ENCODE measurements at regions not wholly inside any gene's neighbourhood (a gene's known extent, or its start where the extent isn't known, plus 50 kb on each side); places are given as distances from the start of the nearest gene placed in this dataset.
A peak's percentile ranks its signal among the peaks of the same experiment; 100 is the strongest.
"Not testable (repeated sequence)": the region's sequence is repeated elsewhere in the genome, so short reads cannot be mapped to it uniquely, and the experiment has no call there.

DNA sequence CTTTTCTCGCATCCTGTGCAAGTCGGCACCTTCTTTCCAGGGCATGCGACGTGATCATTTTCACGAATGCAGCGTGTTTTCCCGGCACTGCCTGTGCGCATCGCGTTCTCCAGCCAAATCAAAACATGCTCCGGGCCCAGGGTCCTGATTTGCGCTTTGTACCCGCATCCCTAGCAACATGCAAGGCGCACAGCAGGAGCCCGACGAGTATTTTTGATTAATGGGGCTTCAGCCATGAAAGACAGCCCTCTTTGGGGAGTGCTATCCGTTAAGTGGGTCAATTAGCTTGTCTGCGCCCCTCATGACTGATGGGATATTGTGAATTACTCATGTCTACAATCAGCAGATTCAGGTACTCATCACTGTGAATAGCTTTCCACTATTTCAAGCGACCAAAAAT is 243.3 kb upstream of the RNF32 start:
- Histone ChIP-seq H3K4me1 (no peaks in the 10 kb centered on the region), H3K4me3 (no peak overlapping the region), H3K36me3 (no peaks in the 10 kb centered on the region), H3K27ac (no peak overlapping the region), H3K9me3 (replicated peaks) (no peaks in the 10 kb centered on the region), H3K27me3 (peaks cover 11% of the 10 kb centered on the region; the same call in 1 of the 2 replicates)
- no peak for DNase-seq

DNA sequence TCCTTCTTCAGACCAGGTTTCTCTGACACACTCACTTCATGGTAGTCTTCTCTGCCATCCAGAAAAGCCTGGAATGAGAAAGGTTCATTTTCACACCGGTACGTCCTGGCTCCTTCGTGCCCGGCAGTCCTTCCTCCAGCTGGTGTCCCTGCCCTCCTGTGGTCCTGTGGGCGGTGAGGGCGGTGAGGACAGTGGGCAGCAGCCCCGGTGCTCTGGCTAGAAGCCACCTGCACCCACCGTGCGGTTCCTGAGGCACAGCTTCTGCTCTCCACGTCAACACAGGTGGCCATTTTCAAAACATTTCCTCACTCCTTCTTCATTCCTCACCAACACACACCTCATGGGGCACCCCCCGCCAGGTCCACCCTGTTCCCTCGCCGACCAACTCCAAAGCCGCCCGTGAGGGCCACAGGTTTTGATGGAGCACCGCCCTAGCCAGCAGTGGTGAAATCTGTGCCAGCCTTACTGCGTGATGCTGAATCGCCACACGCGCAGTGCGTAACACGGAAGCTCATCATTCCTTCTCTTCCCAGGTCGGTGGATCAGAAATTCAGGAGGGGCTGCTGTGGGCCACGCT is 251.4 kb upstream of the RNF32 start:
- Histone ChIP-seq H3K4me1 (no peaks in the 10 kb centered on the region), H3K27me3 (peaks cover 18% of the 10 kb centered on the region; the same call in 1 of the 2 replicates), H3K9me3 (replicated peaks) (no peaks in the 10 kb centered on the region), H3K4me3 (no peak overlapping the region), H3K36me3 (no peaks in the 10 kb centered on the region), H3K27ac (no peak overlapping the region)
- no peak for DNase-seq

DNA sequence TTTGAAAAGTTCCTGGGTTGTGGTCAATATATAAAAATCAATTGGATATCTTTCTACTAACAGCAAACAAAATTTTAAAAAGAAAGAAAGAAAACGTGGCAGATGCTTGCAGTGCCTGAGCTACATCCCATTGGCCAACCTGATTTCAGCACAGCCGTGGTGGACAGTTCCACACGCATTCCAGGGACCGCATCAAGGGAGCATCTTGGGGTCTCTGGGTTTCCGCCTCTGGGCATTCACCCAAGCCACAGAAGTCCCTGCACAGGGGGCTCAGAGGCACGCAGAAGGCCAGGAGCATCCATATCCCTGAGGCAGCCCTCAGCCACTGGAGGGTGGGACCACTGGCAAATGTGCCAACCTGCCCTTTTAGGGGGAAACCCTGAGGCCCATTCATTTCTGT is 254.5 kb upstream of the RNF32 start:
- H3K27ac ChIP-seq = no peak overlapping the region
- H3K9me3 ChIP-seq (replicated peaks) = no peaks in the 10 kb centered on the region
- peak; percentile 35 to 59 for DNase-seq

DNA sequence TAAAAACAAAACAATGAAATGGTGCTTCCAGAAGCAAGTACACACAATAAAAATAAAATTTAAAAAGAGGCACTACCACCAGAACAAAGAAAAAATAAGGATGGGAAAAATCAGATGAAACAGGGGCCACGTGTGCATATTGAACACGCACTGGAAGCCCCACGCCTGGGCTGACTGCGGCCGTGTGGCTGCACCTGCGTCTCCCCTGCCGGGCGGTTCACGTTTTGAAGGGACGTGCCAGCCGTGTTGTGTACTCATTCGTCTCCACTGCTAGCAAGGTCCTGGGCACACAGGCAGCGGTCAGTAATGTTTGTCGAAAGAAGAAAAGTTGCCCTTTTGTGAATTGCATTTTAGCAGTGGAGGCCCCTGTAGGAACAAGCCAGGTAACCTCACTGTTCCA is 255.9 kb upstream of the RNF32 start:
- DNase-seq = no peak
- no peaks in the 10 kb centered on the region for H3K9me3 ChIP-seq (replicated peaks)
- peaks cover 43% of the 10 kb centered on the region for H3K27me3 ChIP-seq
- no peak overlapping the region for H3K4me3 ChIP-seq
- H3K36me3 ChIP-seq = no peaks in the 10 kb centered on the region
- no peaks in the 10 kb centered on the region for H3K4me1 ChIP-seq
- no peak overlapping the region for H3K27ac ChIP-seq

More for the DNA sequence above, 254.5 kb upstream of the RNF32 start:
- Histone ChIP-seq H3K4me3 (no peak overlapping the region), H3K4me1 (no peaks in the 10 kb centered on the region), H3K27me3 (peaks cover 43% of the 10 kb centered on the region), H3K36me3 (no peaks in the 10 kb centered on the region)

DNA sequence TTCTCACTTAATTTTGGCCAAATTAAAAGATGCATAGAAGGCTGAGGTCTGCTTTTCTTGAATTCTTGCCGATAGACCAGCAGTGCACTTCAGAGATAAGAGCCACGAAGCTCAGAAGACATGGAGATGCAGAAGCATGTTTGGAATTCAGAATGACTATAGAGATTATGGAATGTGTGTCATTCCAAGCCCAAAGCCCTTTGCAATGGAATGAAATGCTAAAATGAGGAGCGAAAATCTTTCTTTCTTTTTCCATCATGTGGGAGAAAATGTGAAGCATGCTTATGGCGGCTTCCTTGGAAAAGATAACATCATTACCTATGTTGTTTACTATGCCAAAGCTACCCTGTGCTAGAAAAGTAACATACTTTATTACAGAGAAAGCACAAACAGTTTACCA is 257.0 kb upstream of the RNF32 start:
- peaks cover 43% of the 10 kb centered on the region for H3K27me3 ChIP-seq
- H3K27ac ChIP-seq = no peak overlapping the region
- H3K36me3 ChIP-seq = no peaks in the 10 kb centered on the region
- DNase-seq = no peak
- no peak overlapping the region for H3K4me3 ChIP-seq
- no peaks in the 10 kb centered on the region for H3K9me3 ChIP-seq (replicated peaks)
- H3K4me1 ChIP-seq = no peaks in the 10 kb centered on the region

DNA sequence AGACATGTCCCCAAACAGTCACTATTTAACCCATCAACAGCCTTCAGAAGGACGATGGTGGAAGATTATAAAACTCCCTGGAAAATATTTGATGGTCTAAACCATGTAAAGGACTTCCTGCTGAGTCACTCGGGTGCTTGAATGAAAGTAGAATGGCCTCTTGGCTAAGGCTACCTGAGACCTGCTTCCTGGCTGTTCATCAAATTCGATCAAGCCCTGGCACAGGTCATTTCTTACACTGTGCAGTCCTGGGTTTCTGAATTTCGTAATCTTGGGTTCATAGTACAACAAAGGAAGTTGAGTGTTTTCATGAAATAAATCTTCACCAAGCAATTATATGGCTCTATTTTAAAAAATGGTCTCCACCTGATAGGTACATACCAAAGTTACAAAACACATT is 260.3 kb upstream of the RNF32 start:
- Histone ChIP-seq H3K4me3 (no peak overlapping the region), H3K36me3 (no peaks in the 10 kb centered on the region), H3K27me3 (peaks cover 36% of the 10 kb centered on the region), H3K9me3 (replicated peaks) (no peaks in the 10 kb centered on the region), H3K4me1 (no peaks in the 10 kb centered on the region), H3K27ac (no peak overlapping the region)
- no peak for DNase-seq

DNA sequence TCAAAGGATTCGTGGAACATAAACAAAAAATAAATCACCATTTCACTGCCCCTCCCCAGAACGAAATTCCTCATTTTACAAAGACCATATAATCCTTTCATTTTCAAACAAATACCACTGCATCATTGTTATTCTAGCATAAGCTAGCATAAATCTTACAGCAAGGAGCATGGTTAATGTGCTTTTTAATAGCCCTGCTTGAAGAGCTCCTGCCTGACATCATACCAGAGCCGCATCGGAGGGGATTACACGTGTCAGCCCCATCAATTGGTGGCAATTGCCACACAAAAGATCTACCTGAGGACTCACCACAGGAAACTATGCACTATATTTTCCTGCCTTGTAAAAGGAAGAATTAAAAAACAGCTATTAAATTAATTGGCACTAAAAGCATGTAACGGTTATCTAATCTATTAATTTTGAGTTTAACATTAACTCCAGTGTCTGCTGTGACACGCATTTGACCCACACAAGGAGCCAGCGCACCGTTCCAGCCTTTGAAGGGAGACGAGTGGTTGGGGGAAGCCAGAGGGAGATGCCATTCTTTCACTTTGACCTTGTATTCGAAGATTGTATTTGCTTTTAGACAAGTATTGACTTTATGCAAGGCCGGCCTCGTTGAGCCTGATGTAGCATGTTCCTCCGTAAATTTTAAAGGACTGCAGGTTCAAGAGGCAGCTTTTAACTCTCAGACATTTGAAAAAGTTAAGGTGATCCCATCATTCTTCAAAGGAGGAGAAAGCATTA is 261.1 kb upstream of the RNF32 start:
- H3K36me3 ChIP-seq = no peaks in the 10 kb centered on the region
- H3K4me1 ChIP-seq = no peaks in the 10 kb centered on the region
- H3K27ac ChIP-seq = no peak overlapping the region
- H3K9me3 ChIP-seq (replicated peaks) = no peaks in the 10 kb centered on the region
- H3K4me3 ChIP-seq = no peak overlapping the region
- no peak for DNase-seq
- peaks cover 30% of the 10 kb centered on the region for H3K27me3 ChIP-seq

DNA sequence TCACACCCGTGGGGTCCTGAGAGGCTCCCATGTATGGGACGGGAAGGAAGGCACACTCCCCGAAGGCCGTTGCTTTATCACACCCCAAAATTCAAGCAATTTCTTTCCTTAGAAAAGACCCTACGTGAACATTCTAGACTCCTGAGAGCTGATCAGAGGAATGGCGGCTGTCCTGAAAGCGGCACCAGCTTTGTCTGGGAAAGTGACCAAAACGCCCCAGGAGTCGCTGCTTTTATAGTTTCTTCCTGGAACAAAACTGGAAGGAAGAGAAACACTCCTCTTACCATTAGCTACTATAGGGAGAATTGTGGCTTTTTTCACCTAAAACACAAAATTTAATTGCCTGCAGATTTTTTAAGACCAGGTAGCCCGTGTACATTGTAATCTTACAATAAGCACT is 261.8 kb upstream of the RNF32 start:
- H3K27ac ChIP-seq = no peak overlapping the region
- no peaks in the 10 kb centered on the region for H3K4me1 ChIP-seq
- peaks cover 28% of the 10 kb centered on the region for H3K27me3 ChIP-seq
- no peak for DNase-seq
- no peak overlapping the region for H3K4me3 ChIP-seq
- H3K36me3 ChIP-seq = no peaks in the 10 kb centered on the region
- no peaks in the 10 kb centered on the region for H3K9me3 ChIP-seq (replicated peaks)

DNA sequence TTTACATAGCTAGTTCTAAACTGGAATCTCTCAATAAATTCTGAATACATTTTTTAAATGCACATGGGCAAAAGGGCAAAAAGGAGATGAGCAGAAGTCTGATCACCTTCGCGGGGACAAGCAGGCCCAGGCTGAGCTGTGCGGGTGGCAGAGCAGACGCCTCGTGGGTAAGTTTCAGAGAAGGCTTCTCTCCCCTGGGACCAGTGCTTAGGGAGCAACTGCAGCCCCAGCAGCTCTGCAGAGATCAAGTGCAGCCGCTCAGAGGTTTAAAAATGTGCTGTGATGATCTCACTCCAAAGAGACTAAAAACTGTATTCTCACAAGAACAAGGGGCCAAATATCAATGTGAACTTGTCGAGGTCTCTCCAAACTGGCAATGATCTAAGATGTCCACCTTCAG is 264.3 kb upstream of the RNF32 start:
- Histone ChIP-seq H3K9me3 (replicated peaks) (no peaks in the 10 kb centered on the region), H3K27ac (no peak overlapping the region), H3K36me3 (no peaks in the 10 kb centered on the region), H3K4me3 (no peak overlapping the region), H3K27me3 (peaks cover 6% of the 10 kb centered on the region), H3K4me1 (no peaks in the 10 kb centered on the region)
- DNase-seq = peak in 1 of 2 experiments; percentile 28

DNA sequence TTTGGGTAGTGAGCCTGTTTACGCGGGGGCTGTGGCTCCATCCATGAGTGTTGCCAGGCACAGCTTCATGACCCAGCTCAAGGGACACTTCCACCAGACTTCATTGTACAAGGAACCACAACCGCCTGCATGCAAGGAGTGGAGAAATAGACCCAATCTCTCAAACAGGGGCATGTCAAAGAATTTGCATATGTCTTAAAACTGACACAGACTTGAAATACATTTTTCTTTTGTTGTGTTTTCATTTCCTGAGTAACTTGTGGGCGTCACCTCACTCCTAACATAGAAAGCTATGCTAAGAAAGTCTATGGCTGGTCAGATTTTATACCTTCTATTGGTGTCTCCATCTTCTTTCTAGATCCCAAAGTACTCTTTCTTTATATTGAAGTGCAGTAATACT is 266.2 kb upstream of the RNF32 start:
- Histone ChIP-seq H3K4me1 (no peaks in the 10 kb centered on the region), H3K27ac (no peak overlapping the region), H3K36me3 (no peaks in the 10 kb centered on the region), H3K27me3 (no peaks in the 10 kb centered on the region), H3K9me3 (replicated peaks) (no peaks in the 10 kb centered on the region), H3K4me3 (no peak overlapping the region)
- DNase-seq = no peak

DNA sequence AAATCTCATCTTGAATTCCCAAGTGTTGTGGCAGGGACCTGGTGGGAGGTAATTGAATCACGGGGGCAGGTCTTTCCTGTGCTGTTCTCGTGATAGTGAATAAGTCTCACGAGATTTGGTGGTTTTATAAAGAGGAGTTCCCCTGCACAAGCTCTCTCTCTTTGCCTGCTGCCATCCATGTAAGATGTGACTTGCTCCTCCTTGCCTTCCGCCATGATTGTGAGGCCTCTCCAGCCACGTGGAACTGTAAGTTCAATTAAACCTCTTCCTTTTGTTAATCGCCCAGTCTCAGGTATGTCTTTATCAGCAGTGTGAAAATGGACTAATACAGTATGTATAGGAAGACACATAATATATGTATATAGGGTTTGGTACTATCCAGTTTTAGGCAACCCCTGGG is 270.6 kb upstream of the RNF32 start:
- H3K4me1 ChIP-seq; H3K27me3 ChIP-seq; DNase-seq; H3K36me3 ChIP-seq; H3K4me3 ChIP-seq; H3K9me3 ChIP-seq (replicated peaks); H3K27ac ChIP-seq: not testable (repeated sequence)

DNA sequence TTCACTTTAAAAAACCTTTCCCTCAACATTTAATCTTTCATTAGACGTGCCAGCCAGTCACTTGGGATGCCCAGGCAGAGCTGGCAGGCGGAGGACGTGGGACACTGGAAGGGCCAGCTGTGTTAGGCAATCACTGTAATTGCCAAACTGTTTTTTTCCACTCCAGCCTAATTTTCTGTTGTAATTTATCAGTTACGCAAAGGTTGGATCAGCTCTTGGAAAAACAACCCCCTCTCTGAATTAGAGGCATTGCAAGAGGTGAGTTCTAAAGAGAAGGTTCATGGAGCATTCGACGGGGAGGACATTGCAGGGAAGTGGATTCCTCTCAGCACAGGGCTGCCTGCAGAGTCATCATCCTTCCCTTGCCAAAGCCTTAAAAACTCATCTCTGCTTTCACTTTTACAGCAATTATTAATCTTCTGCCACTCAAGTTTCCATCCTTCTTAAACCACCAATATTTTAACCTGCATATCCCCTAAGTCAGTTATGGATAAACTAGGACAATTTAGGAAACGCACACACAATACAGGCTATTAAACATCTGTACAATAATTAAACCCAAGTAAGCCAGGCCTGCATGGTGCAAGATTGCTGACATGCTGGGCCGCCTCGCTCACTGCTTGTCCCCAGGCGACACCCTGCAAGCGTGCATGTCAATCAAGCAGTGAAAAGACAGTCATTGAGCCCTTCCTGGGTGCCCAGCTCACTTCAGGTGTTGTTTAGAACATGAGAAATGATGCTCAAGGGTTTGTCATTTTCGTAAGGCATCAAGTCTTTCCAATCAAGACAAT is 272.3 kb upstream of the RNF32 start:
- no peak overlapping the region for H3K27ac ChIP-seq
- H3K27me3 ChIP-seq = peaks cover 9% of the 10 kb centered on the region; the same call in 1 of the 2 replicates
- no peaks in the 10 kb centered on the region for H3K9me3 ChIP-seq (replicated peaks)
- no peak for DNase-seq
- no peaks in the 10 kb centered on the region for H3K4me1 ChIP-seq
- H3K4me3 ChIP-seq = no peak overlapping the region
- no peaks in the 10 kb centered on the region for H3K36me3 ChIP-seq

DNA sequence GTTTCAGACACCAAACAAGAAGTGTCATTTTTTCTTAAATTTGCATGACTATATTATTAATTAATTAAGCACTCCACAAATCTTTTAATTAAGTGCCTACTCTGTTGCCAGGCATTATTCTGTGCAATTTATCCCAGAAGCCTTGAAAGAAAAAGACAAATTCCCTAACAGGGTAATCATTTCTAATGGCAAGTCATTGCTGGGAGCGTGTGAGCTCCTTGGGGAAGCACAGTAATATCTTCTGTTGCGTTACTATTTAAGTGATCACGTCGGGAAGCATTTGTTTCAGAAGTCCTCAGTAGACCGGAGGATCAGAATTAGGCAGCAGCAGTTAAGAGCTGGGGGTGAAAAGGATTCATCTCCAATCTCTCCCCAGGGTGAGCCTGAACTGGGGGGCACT is 276.8 kb upstream of the RNF32 start:
- no peak overlapping the region for H3K27ac ChIP-seq
- H3K4me3 ChIP-seq = no peak overlapping the region
- H3K27me3 ChIP-seq = peaks cover 43% of the 10 kb centered on the region
- no peaks in the 10 kb centered on the region for H3K36me3 ChIP-seq
- H3K9me3 ChIP-seq (replicated peaks) = no peaks in the 10 kb centered on the region
- H3K4me1 ChIP-seq = no peaks in the 10 kb centered on the region
- no peak for DNase-seq

DNA sequence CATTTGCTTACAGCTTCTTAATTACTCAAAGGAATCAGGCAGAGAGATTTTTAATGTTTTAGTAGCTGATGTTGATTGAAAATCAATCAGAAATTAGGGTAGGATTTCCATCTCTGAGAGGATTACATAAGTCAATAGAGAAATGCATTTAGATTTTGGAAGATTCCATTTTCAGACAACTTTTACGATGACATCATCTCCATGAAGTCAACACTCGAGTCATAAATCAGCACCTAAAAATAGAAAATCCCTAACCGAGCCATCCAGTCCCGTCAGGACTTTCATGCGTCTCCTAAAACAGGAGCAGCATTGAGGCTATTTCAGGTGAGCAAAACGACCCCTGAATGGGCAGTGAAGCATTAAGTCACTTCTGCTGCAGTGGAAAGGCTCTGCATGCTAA is 279.7 kb upstream of the RNF32 start:
- H3K27ac ChIP-seq = no peak overlapping the region
- DNase-seq = no peak

DNA sequence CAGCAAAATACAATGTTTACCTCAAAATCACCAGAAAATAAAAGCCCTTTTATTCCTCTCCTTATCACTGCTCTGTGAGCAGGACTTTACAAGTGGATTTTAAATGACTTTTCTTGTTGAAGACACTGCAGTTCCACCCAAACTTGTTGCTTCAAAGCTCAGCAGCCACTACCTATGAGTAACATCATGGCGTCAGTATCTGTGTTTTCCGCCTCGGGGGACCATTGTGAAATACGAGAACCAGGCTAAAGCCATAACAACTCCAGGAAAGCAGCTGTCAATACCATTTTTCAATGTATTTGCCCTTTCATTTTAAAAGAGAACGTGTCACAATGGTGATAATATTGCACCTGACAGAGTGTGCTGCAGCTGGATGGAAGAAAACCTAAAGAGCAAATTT is 284.0 kb upstream of the RNF32 start:
- no peak overlapping the region for H3K4me3 ChIP-seq
- no peak for DNase-seq
- H3K27ac ChIP-seq = no peak overlapping the region
- no peaks in the 10 kb centered on the region for H3K4me1 ChIP-seq
- H3K27me3 ChIP-seq = peaks cover 42% of the 10 kb centered on the region
- H3K9me3 ChIP-seq (replicated peaks) = no peaks in the 10 kb centered on the region
- no peaks in the 10 kb centered on the region for H3K36me3 ChIP-seq

More for the DNA sequence above, 279.7 kb upstream of the RNF32 start:
- H3K4me3 ChIP-seq = no peak overlapping the region
- H3K27me3 ChIP-seq = peaks cover 56% of the 10 kb centered on the region
- H3K9me3 ChIP-seq (replicated peaks) = no peaks in the 10 kb centered on the region
- H3K4me1 ChIP-seq = no peaks in the 10 kb centered on the region
- no peaks in the 10 kb centered on the region for H3K36me3 ChIP-seq

Measured in SJCRH30 (cell line).